Neutrophil (primary cell): ENCODE measurements at regions not wholly inside any gene's neighbourhood (a gene's known extent, or its start where the extent isn't known, plus 50 kb on each side); places are given as distances from the start of the nearest gene placed in this dataset.

Experiments used
- H3K27ac ChIP-seq: fragments of 200-600 bp; sonication (generic); 2 replicates; pipeline ENCODE4 v1.5.1; 2016; ENCODE audit warnings: mild to moderate bottlenecking, moderate library complexity
- H3K27me3 ChIP-seq: fragments of 200-600 bp; sonication (generic); 2 replicates; pipeline ENCODE4 v1.6.0; 2016; ENCODE audit warnings: mild to moderate bottlenecking
- H3K36me3 ChIP-seq: fragments of 200-600 bp; sonication (generic); 2 replicates; pipeline ENCODE4 v1.5.1; 2017
- H3K4me1 ChIP-seq, 2 experiments: fragments of 200-600 bp in 1 of 2; sonication (generic) in 1 of 2; 1 replicate in 1 of 2; 2 replicates in 1 of 2; pipeline versions ENCODE4 v1.5.1 to v1.6.1; 2013 to 2016; ENCODE audit warnings: low read depth in 1 of 2, low read length in 1 of 2, mild to moderate bottlenecking in 1 of 2, moderate library complexity in 1 of 2; ENCODE audit not compliant: control insufficient read depth in 1 of 2, insufficient read depth in 1 of 2
- H3K4me3 ChIP-seq, 2 experiments: fragments of 200-600 bp in 1 of 2; sonication (generic) in 1 of 2; 1 replicate in 1 of 2; 2 replicates in 1 of 2; pipeline ENCODE4 v1.5.1; 2013 to 2016; ENCODE audit warnings: low read depth in 1 of 2, low read length in 1 of 2, mild to moderate bottlenecking in 1 of 2, moderate library complexity in 1 of 2
- H3K9me3 ChIP-seq: fragments of 200-600 bp; sonication (generic); 2 replicates; pipeline ENCODE4 v1.5.1; 2016
- TF ChIP-seq, protein P1 (sequence below): fragments of 200-600 bp; sonication (generic); IDR thresholded peaks from 2 replicates; pipeline ENCODE4 v1.5.1; 2016; ENCODE audit warnings: antibody characterized with exemption

DNA sequence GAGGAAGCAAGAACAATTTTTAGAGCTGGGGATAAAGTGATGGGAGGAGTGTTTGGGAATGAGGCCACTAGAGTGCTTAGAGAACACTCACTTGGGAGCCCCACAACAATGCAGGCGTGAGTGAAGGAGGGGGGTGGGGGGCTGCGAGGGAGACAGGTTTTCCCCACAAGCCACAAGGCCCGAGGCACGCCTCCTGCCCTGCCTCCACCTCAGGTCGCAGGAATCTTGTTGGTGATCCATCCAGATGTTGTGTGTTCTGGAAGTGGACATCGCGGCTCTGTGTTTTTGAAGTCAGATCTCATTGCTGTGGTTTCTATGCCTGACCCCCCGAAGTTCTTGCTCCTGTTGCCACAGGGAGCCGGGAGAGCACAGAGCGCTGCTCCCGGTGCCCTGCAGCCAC is 178.0 kb upstream of the BMPER start:
- Histone ChIP-seq H3K4me3 (no peak overlapping the region), H3K9me3 (no peaks in the 10 kb centered on the region), H3K36me3 (no peaks in the 10 kb centered on the region), H3K27me3 (no peaks in the 10 kb centered on the region), H3K27ac (no peak overlapping the region), H3K4me1 (no peaks in the 10 kb centered on the region)
- TF ChIP-seq, protein P1, sequence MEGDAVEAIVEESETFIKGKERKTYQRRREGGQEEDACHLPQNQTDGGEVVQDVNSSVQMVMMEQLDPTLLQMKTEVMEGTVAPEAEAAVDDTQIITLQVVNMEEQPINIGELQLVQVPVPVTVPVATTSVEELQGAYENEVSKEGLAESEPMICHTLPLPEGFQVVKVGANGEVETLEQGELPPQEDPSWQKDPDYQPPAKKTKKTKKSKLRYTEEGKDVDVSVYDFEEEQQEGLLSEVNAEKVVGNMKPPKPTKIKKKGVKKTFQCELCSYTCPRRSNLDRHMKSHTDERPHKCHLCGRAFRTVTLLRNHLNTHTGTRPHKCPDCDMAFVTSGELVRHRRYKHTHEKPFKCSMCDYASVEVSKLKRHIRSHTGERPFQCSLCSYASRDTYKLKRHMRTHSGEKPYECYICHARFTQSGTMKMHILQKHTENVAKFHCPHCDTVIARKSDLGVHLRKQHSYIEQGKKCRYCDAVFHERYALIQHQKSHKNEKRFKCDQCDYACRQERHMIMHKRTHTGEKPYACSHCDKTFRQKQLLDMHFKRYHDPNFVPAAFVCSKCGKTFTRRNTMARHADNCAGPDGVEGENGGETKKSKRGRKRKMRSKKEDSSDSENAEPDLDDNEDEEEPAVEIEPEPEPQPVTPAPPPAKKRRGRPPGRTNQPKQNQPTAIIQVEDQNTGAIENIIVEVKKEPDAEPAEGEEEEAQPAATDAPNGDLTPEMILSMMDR: no peak

DNA sequence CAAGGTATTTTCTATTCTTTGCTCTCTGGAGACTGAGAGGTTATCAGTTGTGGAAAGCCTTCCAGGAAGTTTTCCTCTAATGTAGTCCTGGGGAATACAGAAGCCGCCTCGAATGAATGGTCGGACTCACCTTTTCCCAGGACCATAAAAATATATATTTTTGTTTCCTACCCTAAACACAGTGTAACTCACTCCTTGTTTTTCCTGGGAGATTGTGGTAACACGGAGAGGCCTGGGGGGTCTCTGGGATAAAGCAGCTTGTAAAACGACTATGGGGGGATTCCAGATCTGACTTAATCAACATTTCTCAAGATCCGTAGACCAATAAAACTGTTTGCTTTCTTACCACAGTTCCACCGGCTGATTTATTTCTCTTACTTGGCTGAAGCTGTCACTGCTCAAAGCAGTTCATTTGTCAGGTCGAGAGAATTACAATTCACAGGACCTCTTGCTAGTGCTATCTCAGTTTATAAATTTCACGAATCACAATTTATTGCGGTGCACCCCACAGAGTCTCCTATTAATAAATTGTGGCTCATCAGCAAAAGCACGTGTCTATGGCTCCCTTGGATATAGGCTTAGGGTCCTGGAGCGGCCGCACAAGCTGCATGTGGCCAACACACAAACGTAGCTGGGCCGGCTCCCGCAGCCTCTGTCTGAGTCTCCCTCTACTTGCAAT is 176.3 kb upstream of the BMPER start:
- H3K9me3 ChIP-seq: no peaks in the 10 kb centered on the region
- TF ChIP-seq, protein P1: no peak
- no peaks in the 10 kb centered on the region for H3K27me3 ChIP-seq
- H3K36me3 ChIP-seq: no peaks in the 10 kb centered on the region
- H3K27ac ChIP-seq: no peak overlapping the region
- no peaks in the 10 kb centered on the region for H3K4me1 ChIP-seq
- H3K4me3 ChIP-seq: no peak overlapping the region

DNA sequence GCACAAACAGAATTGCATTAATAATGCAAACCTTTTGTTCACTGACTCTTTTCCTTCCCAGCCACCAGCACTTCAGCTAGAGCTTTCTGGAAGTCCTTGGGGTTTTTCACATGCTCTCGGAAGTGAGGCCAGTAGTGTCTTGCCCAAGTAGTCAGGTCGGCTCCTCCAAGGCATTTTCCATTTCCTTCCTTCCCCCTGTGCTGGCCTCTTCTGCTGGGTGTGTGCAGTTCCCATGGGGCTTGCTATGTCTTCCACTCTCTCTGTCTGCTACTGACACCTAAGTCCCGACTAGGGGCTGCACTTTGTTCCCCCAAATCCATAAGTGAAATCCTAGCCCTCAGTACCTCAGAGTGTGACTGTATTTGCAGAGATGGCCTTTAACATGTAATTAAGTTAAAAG is 175.6 kb upstream of the BMPER start:
- TF ChIP-seq, protein P1: no peak
- Histone ChIP-seq H3K27ac (no peak overlapping the region), H3K27me3 (no peaks in the 10 kb centered on the region), H3K4me3 (no peak overlapping the region), H3K4me1 (no peaks in the 10 kb centered on the region), H3K9me3 (no peaks in the 10 kb centered on the region), H3K36me3 (no peaks in the 10 kb centered on the region)

DNA sequence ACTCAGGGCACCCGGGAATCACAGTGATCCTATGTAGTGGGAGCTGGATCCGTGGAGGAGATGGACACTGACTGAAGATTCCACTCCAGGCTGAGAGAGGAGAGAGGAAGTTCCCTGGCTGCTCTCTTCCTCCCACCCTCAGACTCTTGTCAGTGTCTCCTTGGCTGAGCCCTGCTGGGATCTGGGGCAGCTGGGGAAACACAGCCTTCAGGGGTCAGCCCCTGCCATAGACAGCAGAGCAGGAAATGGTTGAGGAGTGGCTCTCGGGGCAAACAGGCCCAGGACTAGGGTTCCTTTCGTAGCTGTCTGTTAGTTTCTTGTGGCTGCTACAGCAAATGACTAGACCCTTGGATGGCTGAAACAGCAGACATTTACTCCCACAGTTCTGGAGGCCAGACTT is 174.4 kb upstream of the BMPER start:
- no peaks in the 10 kb centered on the region for H3K9me3 ChIP-seq
- H3K4me1 ChIP-seq: no peaks in the 10 kb centered on the region
- no peaks in the 10 kb centered on the region for H3K27me3 ChIP-seq
- no peak overlapping the region for H3K27ac ChIP-seq
- H3K36me3 ChIP-seq: no peaks in the 10 kb centered on the region
- TF ChIP-seq, protein P1: no peak
- H3K4me3 ChIP-seq: no peak overlapping the region

DNA sequence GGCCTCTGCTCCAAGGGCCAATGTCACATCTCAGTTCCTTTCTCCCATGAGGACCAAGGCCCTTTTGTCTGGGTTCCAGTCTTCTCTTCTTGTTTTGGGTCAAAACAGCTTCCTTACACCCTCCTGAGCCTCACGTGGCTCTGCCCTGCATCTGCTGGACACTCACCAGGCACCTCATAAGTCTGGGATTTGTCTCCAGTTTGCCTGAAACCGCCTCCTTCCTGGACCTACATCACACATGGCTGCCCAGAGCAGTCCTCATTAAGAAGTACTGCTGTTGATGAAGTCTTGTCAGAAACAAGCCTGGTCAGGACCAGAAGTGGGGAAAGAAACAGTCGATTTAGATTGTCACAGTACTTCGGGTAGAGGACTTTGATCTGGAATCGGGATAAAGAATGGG is 173.4 kb upstream of the BMPER start:
- H3K9me3 ChIP-seq: no peaks in the 10 kb centered on the region
- H3K27ac ChIP-seq: no peak overlapping the region
- TF ChIP-seq, protein P1: no peak
- no peaks in the 10 kb centered on the region for H3K4me1 ChIP-seq
- no peaks in the 10 kb centered on the region for H3K27me3 ChIP-seq
- no peak overlapping the region for H3K4me3 ChIP-seq
- no peaks in the 10 kb centered on the region for H3K36me3 ChIP-seq
